ENCODE measurements at regions not wholly inside any gene's neighbourhood (a gene's known extent, or its start where the extent isn't known, plus 50 kb on each side); places are given as distances from the start of the nearest gene placed in this dataset.

- DNase-seq (ENCODE audit: low read depth in 2 of 2): no peak
Measured at GRCh38 chr10:24009115-24009514, 199.8 kb upstream of the KIAA1217 start.

DNA sequence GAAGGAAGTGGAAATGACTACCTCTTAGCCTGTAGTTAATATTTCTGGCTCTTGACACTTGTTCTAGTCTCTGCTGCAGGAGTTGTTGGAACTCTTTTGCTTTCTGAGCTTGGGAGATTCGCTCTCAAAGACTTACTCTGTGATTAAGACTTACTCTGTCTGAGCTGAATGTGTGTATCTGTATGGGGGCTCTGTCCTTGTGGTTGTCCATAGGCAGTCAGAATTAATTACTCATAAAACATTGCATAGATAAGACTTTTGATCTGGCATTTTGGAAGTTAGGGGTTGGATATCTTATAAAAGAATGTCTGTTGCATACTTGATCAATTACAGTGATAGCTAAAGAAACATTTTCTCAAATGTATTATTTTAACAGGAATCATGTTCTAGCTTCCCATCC lies 199.2 kb upstream of the KIAA1217 start:
- DNase-seq (ENCODE audit: low read depth in 2 of 2): no peak

DNA sequence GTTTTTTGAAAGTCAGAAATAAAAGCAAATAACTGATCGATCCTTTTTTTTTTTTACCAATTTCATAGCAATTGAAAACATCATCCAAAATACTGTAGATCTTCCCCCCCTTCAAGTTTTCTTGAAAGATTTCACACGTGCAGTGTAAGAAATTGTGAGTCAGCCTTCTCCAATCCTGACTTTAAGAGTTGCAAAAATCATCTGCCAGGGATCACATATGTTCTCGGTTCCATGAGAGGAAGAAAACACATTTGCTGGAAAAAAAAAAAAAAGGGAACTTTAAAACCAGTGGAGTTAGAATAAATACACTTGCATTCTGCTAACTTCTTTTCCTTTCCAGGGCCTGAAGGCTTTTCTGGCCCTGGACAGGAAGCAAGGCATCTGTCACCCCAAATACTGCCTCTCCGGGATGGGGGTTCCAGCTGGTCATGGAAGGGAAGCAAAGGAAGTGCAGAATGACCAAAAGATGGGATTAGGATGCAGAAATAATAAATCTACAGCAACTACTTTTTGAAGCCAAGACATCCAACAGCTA lies 198.4 kb upstream of the KIAA1217 start:
- peak; percentile 24 to 27 for DNase-seq (ENCODE audit: low read depth in 2 of 2)

DNA sequence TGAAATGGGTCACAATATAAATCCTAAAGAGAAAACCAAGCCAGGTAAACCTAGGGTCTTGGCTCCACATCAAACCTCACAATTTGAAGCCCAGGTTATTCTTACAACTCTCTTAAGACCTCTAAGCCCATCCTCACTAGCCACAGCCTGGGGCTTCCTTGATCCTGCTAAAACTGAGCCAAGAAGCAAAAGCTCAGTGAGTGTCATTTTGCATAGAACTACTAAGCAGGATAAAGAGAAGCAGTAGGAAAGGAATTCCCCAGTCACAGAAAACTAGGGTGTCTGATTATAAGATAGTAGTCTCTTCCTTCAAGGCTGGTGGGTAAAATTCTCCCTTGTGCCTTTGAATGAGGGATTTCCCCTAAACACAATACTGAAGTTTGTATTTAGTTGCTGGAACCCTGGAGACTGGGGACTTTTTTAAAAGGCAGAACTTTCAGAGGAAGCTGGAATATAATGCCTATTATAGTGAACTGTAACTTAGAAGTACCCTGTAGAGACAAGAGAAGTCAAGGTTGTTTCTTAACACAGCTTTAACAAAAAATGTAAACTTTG lies 196.6 kb upstream of the KIAA1217 start:
- DNase-seq (ENCODE audit: low read depth in 2 of 2): no peak

DNA sequence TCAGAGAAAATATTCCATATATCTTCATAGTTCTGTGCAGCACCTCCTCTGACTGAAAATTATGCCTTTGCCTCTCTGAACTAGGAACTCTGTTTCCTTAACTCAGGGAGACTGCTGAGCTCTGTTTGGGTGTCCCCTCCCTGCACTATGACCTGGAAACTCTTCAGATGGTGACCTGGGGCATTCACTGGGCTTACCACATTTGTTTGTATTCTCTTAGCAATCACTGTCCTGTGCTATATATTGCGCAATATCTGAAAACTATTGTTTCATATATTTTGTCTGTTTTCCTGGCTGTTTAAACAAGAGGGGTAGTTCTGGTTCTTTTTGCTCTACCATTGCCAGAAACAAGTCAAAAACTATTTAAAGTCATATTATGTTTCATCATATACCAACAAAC lies 181.8 kb upstream of the KIAA1217 start:
- no peak for DNase-seq (ENCODE audit: low read depth in 2 of 2)

DNA sequence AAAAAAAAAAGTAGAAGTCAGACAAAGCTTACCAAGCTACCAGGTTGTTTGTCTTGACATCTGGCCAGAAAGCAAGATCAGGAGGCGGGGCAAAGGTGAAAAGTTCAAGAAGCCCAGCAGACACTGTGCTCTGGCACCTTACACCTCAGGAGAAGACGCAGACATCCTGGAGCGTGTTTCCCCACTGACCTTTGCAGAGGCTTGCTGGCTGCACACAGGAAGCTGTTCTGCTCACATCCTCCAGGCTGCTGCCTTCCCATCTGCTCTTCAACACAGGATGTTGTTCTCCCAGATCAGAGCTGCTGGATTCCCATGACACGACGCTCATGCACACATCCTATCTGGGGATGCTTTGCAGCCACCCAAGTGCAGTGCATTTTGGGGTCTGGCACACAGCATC lies 174.4 kb upstream of the KIAA1217 start:
- no peak for DNase-seq (ENCODE audit: low read depth in 2 of 2)

GRCh38 chr10:24035761-24036160 lies 173.2 kb upstream of the KIAA1217 start:
- no peak for DNase-seq (ENCODE audit: low read depth in 2 of 2)

GRCh38 chr10:24039315-24039714 lies 169.6 kb upstream of the KIAA1217 start:
- DNase-seq (ENCODE audit: low read depth in 2 of 2): no peak

- DNase-seq (ENCODE audit: low read depth in 2 of 2): no peak
Measured at GRCh38 chr10:24039897-24040296, 169.0 kb upstream of the KIAA1217 start.

DNA sequence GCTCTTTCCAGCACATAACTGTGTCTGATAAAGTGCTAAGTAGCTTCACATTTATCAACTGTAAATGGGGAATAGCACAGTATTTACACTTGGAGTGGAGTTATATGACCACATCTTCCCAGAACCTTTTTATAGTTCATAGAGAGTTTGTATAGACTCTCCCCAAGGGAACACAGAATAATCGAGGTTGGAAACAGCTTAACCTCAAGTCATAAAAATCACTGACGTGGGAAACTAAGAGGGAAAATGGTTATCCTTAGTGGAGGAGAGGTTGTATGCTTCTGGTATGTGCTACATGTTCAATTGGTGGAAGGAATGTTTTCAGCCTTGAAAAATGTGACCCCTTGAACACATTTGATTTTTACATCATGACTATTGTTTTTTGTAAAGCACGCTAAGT lies 167.9 kb upstream of the KIAA1217 start:
- DNase-seq (ENCODE audit: low read depth in 2 of 2): peak; percentile 24 to 29

- DNase-seq (ENCODE audit: low read depth in 2 of 2): no peak
Measured at GRCh38 chr10:24041834-24042233, 167.1 kb upstream of the KIAA1217 start.

- no peak for DNase-seq (ENCODE audit: low read depth in 2 of 2)
Measured at GRCh38 chr10:24042884-24043283, 166.1 kb upstream of the KIAA1217 start.

DNA sequence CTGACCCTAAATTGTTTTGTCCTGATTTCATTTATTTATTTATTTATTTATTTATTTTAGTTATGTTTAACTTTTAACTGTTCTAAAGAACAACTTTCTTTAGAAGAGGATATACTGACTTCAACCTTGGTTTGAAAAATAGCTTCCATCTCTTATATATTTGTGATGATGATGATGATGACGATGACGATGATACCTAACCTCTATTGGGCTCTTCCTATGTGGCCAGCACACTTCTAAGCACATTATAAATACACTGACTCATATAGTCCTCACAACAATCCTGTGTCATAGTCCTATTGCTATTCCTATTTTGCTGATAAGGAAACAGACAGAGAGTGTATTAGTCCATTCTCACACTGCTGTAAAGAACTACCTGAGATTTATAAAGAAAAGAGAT lies 162.9 kb upstream of the KIAA1217 start:
- DNase-seq (ENCODE audit: low read depth in 2 of 2): no peak

DNA sequence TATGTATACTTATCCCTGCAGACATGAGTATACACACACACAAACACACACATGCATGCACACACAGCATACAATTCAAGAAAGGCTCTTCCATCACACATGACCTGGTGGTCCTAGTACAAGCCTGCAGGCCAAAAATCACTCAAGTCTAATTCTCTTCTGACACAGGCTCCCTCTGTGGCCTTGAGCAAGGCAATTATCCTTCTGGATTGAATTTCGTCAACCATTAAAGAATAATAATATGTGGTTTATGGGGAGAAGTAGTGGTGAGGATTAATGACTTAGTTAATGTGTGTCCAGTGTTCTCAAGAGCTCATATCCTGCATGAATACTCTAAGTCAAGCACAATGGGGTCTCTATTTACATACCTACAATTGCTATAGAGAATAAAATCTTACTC lies 161.8 kb upstream of the KIAA1217 start:
- DNase-seq (ENCODE audit: low read depth in 2 of 2): no peak

DNA sequence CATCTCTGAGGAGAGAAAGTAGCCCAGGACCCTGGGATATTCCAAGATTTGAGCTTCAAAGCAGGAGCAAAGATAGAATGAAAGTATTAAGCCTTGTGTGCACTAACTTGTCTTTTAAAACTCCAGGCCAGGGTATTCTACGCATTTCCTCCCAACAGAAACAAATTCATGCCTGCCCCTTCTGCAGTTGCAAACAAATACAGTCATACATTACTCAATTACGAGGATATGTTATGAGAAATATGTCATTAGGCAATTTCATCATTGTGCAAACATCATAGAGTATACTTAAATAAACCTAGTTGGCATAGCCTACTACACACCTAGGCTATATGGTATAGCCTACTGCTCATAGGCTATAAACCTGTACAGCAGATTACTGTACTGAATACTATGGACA lies 154.5 kb upstream of the KIAA1217 start:
- DNase-seq (ENCODE audit: low read depth in 2 of 2): no peak

GRCh38 chr10:24080207-24080606 lies 128.7 kb upstream of the KIAA1217 start:
- no peak for DNase-seq (ENCODE audit: low read depth in 2 of 2)

GRCh38 chr10:24086296-24087086 lies 122.4 kb upstream of the KIAA1217 start:
- DNase-seq (ENCODE audit: low read depth in 2 of 2): no peak

DNA sequence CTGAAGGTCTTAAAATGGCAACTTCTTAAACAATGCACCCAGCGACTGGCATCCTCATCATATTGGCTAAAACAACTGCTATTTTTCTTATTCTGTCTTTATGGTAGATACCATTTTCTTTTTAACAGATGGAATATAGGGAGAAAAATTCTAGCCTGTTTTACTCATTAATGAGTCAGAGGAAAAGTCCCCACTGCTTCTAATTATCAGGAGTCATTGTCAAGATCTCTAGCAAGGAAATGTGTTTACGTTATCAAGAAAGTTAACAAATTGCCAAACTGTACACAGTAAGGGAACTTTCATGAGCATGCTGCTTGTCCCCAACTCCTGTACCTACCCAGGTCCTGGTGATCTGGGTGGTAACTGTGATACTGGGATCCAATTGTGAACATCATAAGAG lies 117.7 kb upstream of the KIAA1217 start:
- peak in 1 of 2 experiments; percentile 16 for DNase-seq (ENCODE audit: low read depth in 2 of 2)

- no peak for DNase-seq (ENCODE audit: low read depth in 2 of 2)
Measured at GRCh38 chr10:24096281-24096680, 112.7 kb upstream of the KIAA1217 start.

- DNase-seq (ENCODE audit: low read depth in 2 of 2): peak; percentile 61
Measured at GRCh38 chr10:24097751-24098207, 111.2 kb upstream of the KIAA1217 start.

DNA sequence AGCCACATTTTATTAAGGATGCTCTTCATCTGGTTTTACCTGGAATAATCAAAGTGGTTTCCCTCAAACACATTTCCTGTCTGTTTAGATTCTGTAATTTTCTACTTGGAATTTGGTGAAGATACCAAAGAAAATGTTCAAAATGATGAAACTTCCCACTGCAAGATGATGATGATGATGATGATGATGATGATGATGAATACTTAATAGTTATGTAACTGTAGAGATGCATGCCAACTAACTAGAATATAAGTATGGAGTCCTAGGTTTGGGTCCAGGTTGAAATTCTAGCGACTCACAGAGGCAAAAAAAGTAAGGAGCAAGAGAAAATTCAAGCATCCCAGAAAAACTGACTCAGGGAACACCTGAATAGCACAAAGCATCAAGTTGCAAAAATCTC lies 104.0 kb upstream of the KIAA1217 start:
- no peak for DNase-seq (ENCODE audit: low read depth in 2 of 2)

- DNase-seq (ENCODE audit: low read depth in 2 of 2): no peak
Measured at GRCh38 chr10:24113901-24114300, 95.0 kb upstream of the KIAA1217 start.

- peak; percentile 77 to 83 for DNase-seq (ENCODE audit: low read depth in 2 of 2)
Measured at GRCh38 chr10:24114556-24114955, 94.4 kb upstream of the KIAA1217 start.

Data from fibroblast of skin of left quadriceps (primary cell).